ENCODE measurements at regions not wholly inside any gene's neighbourhood (a gene's known extent, or its start where the extent isn't known, plus 50 kb on each side); places are given as distances from the start of the nearest gene placed in this dataset.

GRCh38 chr17:36675250-36675649 lies 73.9 kb downstream of the MRM1 start (continued):
- TF ChIP-seq, protein P1, sequence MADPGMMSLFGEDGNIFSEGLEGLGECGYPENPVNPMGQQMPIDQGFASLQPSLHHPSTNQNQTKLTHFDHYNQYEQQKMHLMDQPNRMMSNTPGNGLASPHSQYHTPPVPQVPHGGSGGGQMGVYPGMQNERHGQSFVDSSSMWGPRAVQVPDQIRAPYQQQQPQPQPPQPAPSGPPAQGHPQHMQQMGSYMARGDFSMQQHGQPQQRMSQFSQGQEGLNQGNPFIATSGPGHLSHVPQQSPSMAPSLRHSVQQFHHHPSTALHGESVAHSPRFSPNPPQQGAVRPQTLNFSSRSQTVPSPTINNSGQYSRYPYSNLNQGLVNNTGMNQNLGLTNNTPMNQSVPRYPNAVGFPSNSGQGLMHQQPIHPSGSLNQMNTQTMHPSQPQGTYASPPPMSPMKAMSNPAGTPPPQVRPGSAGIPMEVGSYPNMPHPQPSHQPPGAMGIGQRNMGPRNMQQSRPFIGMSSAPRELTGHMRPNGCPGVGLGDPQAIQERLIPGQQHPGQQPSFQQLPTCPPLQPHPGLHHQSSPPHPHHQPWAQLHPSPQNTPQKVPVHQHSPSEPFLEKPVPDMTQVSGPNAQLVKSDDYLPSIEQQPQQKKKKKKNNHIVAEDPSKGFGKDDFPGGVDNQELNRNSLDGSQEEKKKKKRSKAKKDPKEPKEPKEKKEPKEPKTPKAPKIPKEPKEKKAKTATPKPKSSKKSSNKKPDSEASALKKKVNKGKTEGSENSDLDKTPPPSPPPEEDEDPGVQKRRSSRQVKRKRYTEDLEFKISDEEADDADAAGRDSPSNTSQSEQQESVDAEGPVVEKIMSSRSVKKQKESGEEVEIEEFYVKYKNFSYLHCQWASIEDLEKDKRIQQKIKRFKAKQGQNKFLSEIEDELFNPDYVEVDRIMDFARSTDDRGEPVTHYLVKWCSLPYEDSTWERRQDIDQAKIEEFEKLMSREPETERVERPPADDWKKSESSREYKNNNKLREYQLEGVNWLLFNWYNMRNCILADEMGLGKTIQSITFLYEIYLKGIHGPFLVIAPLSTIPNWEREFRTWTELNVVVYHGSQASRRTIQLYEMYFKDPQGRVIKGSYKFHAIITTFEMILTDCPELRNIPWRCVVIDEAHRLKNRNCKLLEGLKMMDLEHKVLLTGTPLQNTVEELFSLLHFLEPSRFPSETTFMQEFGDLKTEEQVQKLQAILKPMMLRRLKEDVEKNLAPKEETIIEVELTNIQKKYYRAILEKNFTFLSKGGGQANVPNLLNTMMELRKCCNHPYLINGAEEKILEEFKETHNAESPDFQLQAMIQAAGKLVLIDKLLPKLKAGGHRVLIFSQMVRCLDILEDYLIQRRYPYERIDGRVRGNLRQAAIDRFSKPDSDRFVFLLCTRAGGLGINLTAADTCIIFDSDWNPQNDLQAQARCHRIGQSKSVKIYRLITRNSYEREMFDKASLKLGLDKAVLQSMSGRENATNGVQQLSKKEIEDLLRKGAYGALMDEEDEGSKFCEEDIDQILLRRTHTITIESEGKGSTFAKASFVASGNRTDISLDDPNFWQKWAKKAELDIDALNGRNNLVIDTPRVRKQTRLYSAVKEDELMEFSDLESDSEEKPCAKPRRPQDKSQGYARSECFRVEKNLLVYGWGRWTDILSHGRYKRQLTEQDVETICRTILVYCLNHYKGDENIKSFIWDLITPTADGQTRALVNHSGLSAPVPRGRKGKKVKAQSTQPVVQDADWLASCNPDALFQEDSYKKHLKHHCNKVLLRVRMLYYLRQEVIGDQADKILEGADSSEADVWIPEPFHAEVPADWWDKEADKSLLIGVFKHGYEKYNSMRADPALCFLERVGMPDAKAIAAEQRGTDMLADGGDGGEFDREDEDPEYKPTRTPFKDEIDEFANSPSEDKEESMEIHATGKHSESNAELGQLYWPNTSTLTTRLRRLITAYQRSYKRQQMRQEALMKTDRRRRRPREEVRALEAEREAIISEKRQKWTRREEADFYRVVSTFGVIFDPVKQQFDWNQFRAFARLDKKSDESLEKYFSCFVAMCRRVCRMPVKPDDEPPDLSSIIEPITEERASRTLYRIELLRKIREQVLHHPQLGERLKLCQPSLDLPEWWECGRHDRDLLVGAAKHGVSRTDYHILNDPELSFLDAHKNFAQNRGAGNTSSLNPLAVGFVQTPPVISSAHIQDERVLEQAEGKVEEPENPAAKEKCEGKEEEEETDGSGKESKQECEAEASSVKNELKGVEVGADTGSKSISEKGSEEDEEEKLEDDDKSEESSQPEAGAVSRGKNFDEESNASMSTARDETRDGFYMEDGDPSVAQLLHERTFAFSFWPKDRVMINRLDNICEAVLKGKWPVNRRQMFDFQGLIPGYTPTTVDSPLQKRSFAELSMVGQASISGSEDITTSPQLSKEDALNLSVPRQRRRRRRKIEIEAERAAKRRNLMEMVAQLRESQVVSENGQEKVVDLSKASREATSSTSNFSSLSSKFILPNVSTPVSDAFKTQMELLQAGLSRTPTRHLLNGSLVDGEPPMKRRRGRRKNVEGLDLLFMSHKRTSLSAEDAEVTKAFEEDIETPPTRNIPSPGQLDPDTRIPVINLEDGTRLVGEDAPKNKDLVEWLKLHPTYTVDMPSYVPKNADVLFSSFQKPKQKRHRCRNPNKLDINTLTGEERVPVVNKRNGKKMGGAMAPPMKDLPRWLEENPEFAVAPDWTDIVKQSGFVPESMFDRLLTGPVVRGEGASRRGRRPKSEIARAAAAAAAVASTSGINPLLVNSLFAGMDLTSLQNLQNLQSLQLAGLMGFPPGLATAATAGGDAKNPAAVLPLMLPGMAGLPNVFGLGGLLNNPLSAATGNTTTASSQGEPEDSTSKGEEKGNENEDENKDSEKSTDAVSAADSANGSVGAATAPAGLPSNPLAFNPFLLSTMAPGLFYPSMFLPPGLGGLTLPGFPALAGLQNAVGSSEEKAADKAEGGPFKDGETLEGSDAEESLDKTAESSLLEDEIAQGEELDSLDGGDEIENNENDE (IDR thresholded peaks at IDR 0.05; ENCODE audit: insufficient replicate concordance, low read length), result no peak
- TF ChIP-seq SP2 (IDR thresholded peaks at IDR 0.05; ENCODE audit: low read length) (no peak), TAF1 (IDR thresholded peaks at IDR 0.05; ENCODE audit: low read depth, low read length) (no peak), HDAC2 (IDR thresholded peaks at IDR 0.05; ENCODE audit: borderline replicate concordance in 1 of 2, low read depth in 2 of 2, low read length in 2 of 2) (no peak), SIX5 (IDR thresholded peaks at IDR 0.05; ENCODE audit: low read depth, low read length) (no peak), POLR2A (IDR thresholded peaks at IDR 0.05; ENCODE audit: control extremely low read depth in 1 of 2, low read depth in 2 of 2, low read length in 2 of 2) (no peak), POLR2AphosphoS5 (IDR thresholded peaks at IDR 0.05; ENCODE audit: low read depth, low read length) (no peak), GABPA (IDR thresholded peaks at IDR 0.05; ENCODE audit: borderline replicate concordance, insufficient read depth, low read length) (no peak)
